Glutamatergic neuron (in vitro differentiated cells): ENCODE measurements at regions not wholly inside any gene's neighbourhood (a gene's known extent, or its start where the extent isn't known, plus 50 kb on each side); places are given as distances from the start of the nearest gene placed in this dataset.
A peak's percentile ranks its signal among the peaks of the same experiment; 100 is the strongest.
"Not testable (repeated sequence)": the region's sequence is repeated elsewhere in the genome, so short reads cannot be mapped to it uniquely, and the experiment has no call there.

Source experiments
- DNase-seq: peaks from one replicate; pipeline ENCODE4 v3.0.0; 2022
- H3K27ac Mint-ChIP-seq: one replicate; pipeline ENCODE4 v1.8.0; 2020; ENCODE audit warnings: mild to moderate bottlenecking, mixed read lengths, inconsistent platforms; ENCODE audit not compliant: unreplicated experiment
- H3K27me3 Mint-ChIP-seq: one replicate; pipeline ENCODE4 v1.8.0; 2020; ENCODE audit warnings: mild to moderate bottlenecking, moderate library complexity, mixed read lengths, inconsistent platforms; ENCODE audit not compliant: unreplicated experiment
- H3K36me3 Mint-ChIP-seq: one replicate; pipeline ENCODE4 v1.8.0; 2020; ENCODE audit warnings: mild to moderate bottlenecking, mixed read lengths, inconsistent platforms; ENCODE audit not compliant: unreplicated experiment
- H3K4me1 Mint-ChIP-seq: one replicate; pipeline ENCODE4 v1.8.0; 2020; ENCODE audit warnings: mild to moderate bottlenecking, low read depth, mixed read lengths, inconsistent platforms; ENCODE audit not compliant: unreplicated experiment
- H3K4me3 Mint-ChIP-seq: one replicate; pipeline ENCODE4 v1.8.0; 2020; ENCODE audit warnings: mild to moderate bottlenecking, mixed read lengths, inconsistent platforms; ENCODE audit not compliant: unreplicated experiment
- H3K9me3 Mint-ChIP-seq: one replicate; pipeline ENCODE4 v1.8.0; 2020; ENCODE audit warnings: mild to moderate bottlenecking, moderate library complexity, mixed read lengths, inconsistent platforms; ENCODE audit not compliant: unreplicated experiment
- CTCF ChIP-seq: fragments of 200-600 bp; sonication (generic); IDR thresholded peaks from one replicate; pipeline ENCODE4 v1.5.0; 2021; ENCODE audit not compliant: partially characterized antibody, unreplicated experiment

- Mint-ChIP-seq H3K9me3 (peaks cover 7% of the 10 kb centered on the region), H3K4me3 (peak overlapping the region; percentile 93), H3K4me1 (peaks cover 36% of the 10 kb centered on the region), H3K27me3 (peaks cover 15% of the 10 kb centered on the region), H3K27ac (peak overlapping the region; percentile 99), H3K36me3 (no peaks in the 10 kb centered on the region)
- DNase-seq: peak; percentile 84
- no peak for TF ChIP-seq CTCF
These were observed 88.0 kb upstream of the RPRML start for GRCh38 chr17:47066841-47067682.

GRCh38 chr17:47066095-47066494 lies 87.0 kb upstream of the RPRML start:
- Mint-ChIP-seq H3K9me3 (peaks cover 7% of the 10 kb centered on the region), H3K4me1 (peaks cover 32% of the 10 kb centered on the region), H3K36me3 (no peaks in the 10 kb centered on the region), H3K4me3 (peak overlapping the region; percentile 93), H3K27me3 (peaks cover 15% of the 10 kb centered on the region), H3K27ac (peak overlapping the region; percentile 99)
- TF ChIP-seq CTCF: no peak
- DNase-seq: no peak

- TF ChIP-seq CTCF: no peak
- Mint-ChIP-seq H3K27me3 (peaks cover 12% of the 10 kb centered on the region), H3K36me3 (no peaks in the 10 kb centered on the region), H3K4me3 (no peak overlapping the region), H3K27ac (no peak overlapping the region), H3K4me1 (peaks cover 22% of the 10 kb centered on the region), H3K9me3 (peaks cover 4% of the 10 kb centered on the region)
- DNase-seq: no peak
These were observed 85.6 kb upstream of the RPRML start for GRCh38 chr17:47064684-47065083.

GRCh38 chr17:47063475-47063874 lies 84.4 kb upstream of the RPRML start:
- Mint-ChIP-seq H3K36me3 (no peaks in the 10 kb centered on the region), H3K27ac (no peak overlapping the region), H3K4me1 (peaks cover 15% of the 10 kb centered on the region), H3K27me3 (peaks cover 11% of the 10 kb centered on the region), H3K4me3 (no peak overlapping the region), H3K9me3 (peaks cover 4% of the 10 kb centered on the region)
- TF ChIP-seq CTCF: no peak
- no peak for DNase-seq

- H3K36me3 Mint-ChIP-seq, H3K27ac Mint-ChIP-seq, H3K9me3 Mint-ChIP-seq, H3K4me3 Mint-ChIP-seq, H3K27me3 Mint-ChIP-seq, DNase-seq: not testable (repeated sequence)
- peaks cover 18% of the 10 kb centered on the region for H3K4me1 Mint-ChIP-seq
These were observed 83.8 kb upstream of the RPRML start for GRCh38 chr17:47062851-47063250.

- not testable (repeated sequence) for H3K4me3 Mint-ChIP-seq, H3K27me3 Mint-ChIP-seq, H3K36me3 Mint-ChIP-seq, DNase-seq, H3K27ac Mint-ChIP-seq, H3K4me1 Mint-ChIP-seq, H3K9me3 Mint-ChIP-seq
These were observed 81.0 kb upstream of the RPRML start for GRCh38 chr17:47060005-47060404.
